D721Med (cell line): ENCODE measurements at regions not wholly inside any gene's neighbourhood (a gene's known extent, or its start where the extent isn't known, plus 50 kb on each side); places are given as distances from the start of the nearest gene placed in this dataset.
"Not testable (repeated sequence)": the region's sequence is repeated elsewhere in the genome, so short reads cannot be mapped to it uniquely, and the experiment has no call there.

ENCODE experiments used
- DNase-seq: peaks from one replicate; pipeline ENCODE4 v3.0.0; 2011; ENCODE audit warnings: low spot score; ENCODE audit not compliant: insufficient read length
- FAIRE-seq: peaks from 2 replicates; lab custom pipeline; 2011; peaks lifted over from hg19 to GRCh38; lab: Jason Lieb, UNC
- TF ChIP-seq, protein P1 (sequence below): IDR thresholded peaks from 2 replicates; pipeline ENCODE4 v1.5.1; 2012; ENCODE audit warnings: mild to moderate bottlenecking, control low read depth; ENCODE audit not compliant: insufficient read depth; ENCODE audit errors: missing control alignments

DNA sequence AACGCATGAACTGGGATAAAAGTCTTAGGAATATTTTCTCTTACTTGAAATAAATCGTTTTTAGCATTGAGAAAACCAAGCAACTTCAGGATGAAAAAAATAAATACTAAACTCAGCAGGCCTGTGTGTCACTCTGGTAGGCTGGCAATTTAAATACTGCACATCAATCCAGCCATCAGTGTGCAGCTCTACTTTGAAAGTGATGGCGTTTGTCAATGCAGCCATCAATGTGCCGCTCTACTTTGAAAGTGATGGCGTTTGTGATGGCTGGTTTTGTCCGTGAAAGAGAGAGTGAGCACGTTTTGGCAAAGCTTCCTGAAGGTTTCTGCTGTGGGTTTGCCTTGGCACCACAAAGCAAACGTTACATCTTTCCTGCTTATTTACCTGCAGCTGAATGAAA is 543.5 kb upstream of the SALL3 start:
- TF ChIP-seq, protein P1, sequence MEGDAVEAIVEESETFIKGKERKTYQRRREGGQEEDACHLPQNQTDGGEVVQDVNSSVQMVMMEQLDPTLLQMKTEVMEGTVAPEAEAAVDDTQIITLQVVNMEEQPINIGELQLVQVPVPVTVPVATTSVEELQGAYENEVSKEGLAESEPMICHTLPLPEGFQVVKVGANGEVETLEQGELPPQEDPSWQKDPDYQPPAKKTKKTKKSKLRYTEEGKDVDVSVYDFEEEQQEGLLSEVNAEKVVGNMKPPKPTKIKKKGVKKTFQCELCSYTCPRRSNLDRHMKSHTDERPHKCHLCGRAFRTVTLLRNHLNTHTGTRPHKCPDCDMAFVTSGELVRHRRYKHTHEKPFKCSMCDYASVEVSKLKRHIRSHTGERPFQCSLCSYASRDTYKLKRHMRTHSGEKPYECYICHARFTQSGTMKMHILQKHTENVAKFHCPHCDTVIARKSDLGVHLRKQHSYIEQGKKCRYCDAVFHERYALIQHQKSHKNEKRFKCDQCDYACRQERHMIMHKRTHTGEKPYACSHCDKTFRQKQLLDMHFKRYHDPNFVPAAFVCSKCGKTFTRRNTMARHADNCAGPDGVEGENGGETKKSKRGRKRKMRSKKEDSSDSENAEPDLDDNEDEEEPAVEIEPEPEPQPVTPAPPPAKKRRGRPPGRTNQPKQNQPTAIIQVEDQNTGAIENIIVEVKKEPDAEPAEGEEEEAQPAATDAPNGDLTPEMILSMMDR: no peak
- FAIRE-seq: no peak
- DNase-seq: no peak

DNA sequence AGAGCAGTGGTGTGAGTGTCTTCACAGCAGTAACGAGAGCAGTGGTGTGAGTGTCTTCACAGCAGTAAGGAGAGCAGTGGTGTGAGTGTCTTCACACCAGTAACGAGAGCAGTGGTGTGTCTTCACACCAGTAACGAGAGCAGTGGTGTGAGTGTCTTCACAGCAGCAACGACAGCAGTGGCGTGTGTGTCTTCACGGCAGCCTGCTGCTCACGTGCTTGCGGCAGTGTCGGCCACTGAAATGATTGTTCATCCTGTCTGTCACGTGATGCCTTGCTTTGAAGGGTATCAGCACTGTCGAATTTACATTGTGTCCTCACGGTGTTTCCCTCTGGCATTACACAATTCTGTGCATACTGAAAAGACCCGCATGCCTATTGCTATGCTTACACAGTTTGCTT is 541.4 kb upstream of the SALL3 start:
- DNase-seq, FAIRE-seq: not testable (repeated sequence)

DNA sequence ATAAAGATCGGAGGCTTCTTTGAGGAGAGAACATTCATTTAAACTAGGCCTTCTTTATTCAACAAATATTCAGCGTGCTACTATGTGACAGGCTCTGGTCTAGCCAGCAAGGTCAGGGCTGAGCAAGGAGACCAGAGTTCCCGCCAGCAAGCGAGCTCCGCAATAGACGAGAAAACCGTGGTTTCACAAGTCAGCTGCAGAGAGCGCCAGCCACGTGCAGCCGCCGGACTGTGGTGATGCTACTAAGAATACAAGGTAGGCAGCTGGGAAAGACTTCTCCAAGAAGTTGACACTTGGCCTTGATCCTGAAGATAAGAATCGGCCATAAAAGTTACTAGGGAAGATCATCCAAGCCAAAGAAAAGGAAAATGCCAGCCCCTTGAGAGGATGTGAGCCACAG is 533.7 kb upstream of the SALL3 start:
- no peak for FAIRE-seq
- DNase-seq: no peak
- TF ChIP-seq, protein P1: no peak

DNA sequence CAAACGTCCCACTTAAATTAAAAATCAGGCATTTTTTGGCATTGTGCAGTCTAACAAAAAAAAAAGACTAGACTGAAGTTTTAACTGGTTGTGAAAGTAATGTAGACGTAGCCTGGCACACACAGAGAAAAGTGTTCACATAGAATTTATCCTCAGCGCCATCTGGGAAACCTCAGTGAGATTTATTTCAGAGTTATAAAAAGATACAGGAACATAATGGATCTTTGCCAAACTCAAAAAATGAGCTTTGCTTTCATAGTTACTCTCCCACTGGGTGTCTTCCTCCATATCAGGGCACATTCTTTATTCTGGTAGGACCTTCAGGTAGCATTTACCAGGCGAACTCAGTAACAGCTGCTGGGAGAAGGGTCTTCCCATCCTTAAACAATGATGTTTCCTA is 532.4 kb upstream of the SALL3 start:
- FAIRE-seq (no peak), DNase-seq (no peak)
- TF ChIP-seq, protein P1: no peak

DNA sequence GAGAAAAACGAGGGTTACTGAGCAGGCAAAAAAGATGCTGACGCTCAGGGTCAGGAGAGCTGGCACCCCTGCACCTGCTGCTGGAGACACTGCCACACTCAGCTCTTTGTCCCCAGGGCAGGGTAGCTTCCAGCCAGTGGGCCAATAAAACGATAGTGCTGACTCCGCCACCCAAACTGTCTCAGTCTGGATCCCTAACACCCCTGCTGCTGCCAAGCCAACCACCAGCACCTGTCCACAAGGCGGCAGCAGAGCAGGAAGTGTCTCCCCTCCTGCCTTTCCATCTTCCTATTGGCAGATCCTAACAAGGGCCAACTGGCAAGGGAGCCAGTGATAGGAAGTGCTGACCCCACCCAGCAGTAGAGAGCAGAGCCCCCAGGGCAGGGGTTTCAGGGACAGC is 531.5 kb upstream of the SALL3 start:
- TF ChIP-seq, protein P1: no peak
- no peak for FAIRE-seq
- DNase-seq: no peak

DNA sequence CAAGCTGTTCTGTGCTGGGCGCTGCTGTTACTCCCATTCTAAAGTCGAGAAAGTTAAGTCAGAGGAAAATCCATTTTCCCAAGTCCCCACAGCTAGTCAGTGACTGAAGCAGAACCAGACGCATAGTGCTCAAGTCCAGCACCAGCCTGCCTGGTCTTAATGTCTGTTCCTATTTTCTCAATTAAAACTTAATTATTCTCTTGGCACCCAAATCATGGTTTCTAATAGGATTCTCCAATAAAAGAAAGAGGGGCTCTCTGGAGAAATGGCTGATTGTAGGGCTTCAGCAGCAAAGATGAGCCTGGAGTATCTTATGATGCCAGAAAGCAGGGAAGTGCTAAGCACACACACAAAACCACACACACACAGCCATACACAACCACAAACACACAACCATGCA is 531.0 kb upstream of the SALL3 start:
- TF ChIP-seq, protein P1: no peak
- FAIRE-seq (no peak), DNase-seq (no peak)

DNA sequence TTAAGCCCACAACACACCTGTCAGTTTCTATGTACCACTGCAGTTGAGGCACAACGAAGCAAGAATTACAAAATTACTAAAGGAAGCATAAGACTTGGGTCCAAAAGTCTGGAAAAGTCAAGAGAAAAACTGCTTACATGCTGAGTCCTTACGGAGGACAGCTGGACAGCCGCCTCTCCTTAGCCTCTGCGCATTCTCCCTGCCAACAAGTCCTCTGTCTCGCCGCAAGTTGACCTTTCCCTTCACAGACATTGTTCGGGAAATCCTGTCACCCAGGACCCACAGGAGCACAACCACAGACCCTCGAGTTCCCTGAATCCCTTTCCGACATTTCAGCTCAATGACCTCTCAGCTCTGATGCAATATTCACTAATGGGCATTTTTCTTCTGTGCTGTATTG is 525.4 kb upstream of the SALL3 start:
- no peak for DNase-seq
- TF ChIP-seq, protein P1: no peak
- no peak for FAIRE-seq

DNA sequence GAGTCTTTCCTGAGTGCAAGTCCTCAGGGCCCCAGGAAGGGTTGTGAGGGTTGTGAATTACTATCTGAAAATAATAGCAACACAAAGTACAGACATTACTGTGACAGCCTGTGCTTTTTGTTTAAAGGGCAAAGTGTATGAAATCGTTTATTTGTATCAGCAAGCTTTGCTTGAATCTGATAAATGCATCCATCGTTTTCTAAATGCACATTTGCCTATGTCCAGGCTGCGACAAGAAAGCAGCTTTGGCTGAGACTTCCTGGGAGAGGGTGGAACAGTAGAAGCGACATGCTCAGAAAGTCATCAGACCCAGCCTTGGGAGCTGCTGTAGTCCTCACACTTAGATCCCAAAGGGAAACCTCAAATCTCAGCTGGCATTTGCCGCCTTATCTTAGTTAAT is 524.2 kb upstream of the SALL3 start:
- TF ChIP-seq, protein P1: no peak
- DNase-seq (no peak), FAIRE-seq (no peak)
